ENCODE measurements at regions not wholly inside any gene's neighbourhood (a gene's known extent, or its start where the extent isn't known, plus 50 kb on each side); places are given as distances from the start of the nearest gene placed in this dataset.
A peak's percentile ranks its signal among the peaks of the same experiment; 100 is the strongest.
"Not testable (repeated sequence)": the region's sequence is repeated elsewhere in the genome, so short reads cannot be mapped to it uniquely, and the experiment has no call there.

DNA sequence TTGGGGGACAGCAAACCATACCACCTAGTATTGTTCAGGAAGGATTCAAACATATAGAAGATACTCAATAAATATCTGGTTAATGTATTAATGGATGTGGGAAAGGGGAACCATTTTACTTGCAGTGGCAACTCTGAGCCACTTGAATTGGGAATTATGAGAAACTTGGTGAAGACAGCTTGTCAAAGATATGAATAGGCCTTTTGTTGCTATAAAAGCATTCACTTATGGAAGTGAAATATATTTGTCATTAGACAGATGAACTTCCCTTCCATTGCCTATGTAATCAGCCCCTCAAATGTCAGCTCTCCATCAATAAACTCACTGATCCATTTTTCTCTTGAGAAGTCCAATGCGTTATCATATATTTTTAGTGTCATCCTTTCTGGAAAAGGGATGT, 56.1 kb downstream of the GPR85 start:
- no peak for DNase-seq

GRCh38 chr7:113026941-113027340, 59.7 kb downstream of the GPR85 start:
- no peak for DNase-seq

GRCh38 chr7:113017144-113017857, 69.3 kb downstream of the GPR85 start:
- DNase-seq: not testable (repeated sequence)

DNA sequence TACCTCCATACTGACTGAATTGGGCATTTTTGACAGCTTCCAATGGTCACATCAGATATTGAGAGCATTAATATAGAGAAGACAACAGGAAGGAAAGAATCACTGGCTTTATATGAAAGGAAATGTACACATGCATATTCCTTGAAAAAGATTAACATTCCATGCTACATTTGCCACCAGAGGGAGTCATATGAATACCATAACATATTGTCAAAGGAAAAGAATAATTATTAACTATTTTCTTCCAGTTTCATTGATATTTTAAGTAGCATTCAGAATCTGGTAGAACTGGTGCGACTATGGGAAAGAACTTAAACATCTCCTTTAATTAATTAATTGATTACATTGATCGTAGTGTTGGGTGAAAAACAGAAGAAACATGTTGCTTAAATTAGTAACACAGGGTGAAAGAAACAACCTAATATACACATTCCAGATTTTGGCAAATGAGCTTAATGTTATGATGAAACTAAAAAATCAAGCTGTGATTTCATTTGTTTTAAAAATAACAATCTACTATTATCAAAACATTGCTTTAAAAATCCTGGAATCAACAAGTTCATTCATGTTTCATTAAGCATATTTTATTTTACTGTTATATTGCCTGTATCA, 71.5 kb downstream of the GPR85 start:
- no peak for DNase-seq

GRCh38 chr7:113013761-113014449, 72.7 kb downstream of the GPR85 start:
- no peak for DNase-seq

GRCh38 chr7:113012862-113013261, 73.8 kb downstream of the GPR85 start:
- DNase-seq: not testable (repeated sequence)

DNA sequence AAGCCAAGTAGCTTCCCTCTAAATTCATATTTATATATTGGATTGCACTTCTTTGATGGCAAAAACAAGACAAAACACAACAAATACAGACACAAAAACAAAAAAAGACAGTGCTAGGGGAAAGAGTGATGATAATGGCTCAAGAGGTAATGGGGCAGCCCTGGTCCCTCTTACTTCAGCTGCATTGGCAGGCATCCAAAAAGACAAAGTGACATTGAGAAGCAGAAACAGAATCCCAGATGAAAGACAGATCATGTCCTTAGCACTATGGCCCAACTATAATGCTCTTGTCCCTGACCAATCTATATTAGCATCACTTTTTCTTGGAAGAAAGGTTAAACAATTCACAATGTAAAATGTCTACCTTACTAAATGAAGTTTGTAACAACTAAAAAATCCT, 76.2 kb downstream of the GPR85 start:
- no peak for DNase-seq

DNA sequence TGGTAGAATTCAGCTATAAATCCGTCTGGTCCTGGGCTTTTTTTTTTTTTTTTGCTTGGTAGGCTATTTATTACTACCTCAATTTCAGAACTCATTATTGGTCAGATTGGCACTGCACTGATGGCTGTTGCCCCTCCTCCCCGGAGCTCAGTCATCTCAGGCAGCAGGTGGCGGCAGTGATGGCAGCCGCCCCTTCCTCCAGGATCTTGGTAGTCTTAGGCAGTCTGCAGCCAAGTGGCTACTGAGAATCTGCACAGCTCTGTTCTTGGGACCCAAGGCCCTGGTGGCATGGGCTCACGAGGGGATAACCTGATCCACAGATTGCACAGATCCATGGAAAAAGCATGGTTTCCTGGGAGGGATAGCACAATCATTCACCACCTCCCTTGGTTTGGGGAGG, 77.9 kb downstream of the GPR85 start:
- no peak for DNase-seq

DNA sequence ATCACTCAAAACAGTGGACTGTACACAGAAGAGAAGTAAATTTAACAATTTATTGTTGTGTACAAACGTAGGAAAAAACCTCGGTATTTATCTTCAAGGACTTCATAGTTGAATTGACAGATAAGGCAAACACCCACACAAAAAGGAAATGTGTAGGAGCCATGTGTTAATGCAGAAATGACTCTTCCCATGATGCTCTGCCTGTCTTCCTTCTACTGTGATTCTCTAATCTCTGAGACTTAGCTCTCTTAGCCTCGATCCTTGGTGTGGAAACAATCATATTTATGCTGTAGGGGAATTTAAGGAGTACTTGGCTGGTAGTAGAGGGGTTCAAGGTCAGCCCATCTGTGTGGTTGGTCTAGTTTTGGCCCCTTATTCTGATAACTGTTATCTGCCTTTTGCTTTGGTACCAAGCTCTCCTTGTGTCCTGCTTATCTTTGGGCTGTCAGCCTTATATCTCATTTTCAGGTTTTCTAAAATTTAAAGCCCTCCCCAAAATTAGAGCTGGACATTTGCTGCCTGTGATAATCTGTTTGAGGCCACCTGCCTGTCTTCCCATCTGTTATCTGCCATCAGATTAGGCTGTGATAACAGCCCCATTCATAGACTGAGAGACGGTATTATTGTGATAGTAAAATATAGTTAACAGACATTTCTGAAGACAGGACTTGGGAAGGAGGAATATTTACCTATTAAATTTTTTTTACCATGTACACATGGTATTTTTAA, 81.7 kb downstream of the GPR85 start:
- DNase-seq: peak in 1 of 2 experiments; percentile 32

GRCh38 chr7:113000316-113001020, 86.2 kb downstream of the GPR85 start:
- no peak for DNase-seq

DNA sequence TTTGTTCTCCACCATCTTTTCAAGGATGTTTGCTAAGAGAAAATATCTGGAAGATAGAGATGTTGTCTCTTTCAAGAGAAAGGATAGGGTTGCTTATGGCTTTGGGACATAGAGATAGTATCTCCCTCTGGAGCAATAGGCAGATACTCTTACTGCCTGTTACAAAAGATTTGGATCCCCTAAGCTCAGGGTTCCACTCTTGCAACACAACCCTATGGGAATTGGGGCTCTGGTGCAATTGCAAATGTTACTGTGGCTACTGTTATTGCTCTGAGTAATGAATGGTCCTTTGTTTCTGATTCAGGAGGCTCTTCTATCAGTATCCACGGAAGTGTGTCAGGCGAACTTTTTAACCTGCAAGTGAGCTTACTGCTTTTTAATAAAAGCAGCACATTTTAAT, 88.8 kb downstream of the GPR85 start:
- DNase-seq: no peak

GRCh38 chr7:112996331-112996871, 90.2 kb downstream of the GPR85 start:
- DNase-seq: no peak

- DNase-seq: no peak
Observed at GRCh38 chr7:112995059-112995824, 91.4 kb downstream of the GPR85 start.

- no peak for DNase-seq
Observed at GRCh38 chr7:112994656-112995055, 92.0 kb downstream of the GPR85 start.

DNA sequence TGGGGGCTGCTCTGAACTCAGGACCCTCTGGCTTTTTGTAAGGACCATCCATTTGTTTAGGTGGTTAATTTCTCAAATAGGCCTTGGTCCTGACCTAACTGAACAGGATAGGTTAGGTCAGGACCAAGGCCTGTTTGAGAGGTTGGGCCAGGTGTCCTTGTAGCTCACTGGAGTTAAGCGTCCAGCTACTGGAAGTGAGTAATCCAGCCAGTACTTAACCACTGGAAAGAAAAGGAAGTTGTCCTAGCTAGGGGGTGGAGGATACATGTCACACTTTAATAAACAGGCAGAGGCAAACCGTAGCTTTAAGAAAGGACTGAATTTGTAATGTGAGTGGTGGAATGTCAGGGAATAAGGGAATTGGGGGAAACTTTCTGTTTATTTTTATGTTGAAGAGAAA, 96.0 kb downstream of the GPR85 start:
- DNase-seq: no peak

GRCh38 chr7:112989531-112989930, 97.1 kb downstream of the GPR85 start:
- no peak for DNase-seq

DNA sequence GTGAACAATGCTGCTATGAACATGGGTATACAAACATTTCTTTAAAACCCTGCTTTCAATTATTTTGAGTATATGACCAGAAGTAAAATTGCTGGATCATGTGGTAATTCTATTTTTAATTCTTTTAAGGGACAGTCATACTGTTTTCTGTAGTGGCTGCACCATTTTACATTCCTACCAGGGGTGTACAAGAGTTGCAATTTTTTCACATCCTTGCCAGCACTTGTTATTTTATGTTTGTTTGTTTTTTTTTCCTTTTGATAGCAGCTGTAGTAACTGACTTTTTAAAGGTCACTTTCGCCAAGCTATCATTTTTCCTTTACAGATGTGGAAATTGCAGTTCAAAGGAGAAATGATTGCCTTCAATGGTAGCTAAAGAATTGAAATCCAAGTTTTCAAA, 99.5 kb downstream of the GPR85 start:
- DNase-seq: no peak

GRCh38 chr7:112986256-112987031, 100.2 kb downstream of the GPR85 start:
- DNase-seq: no peak

DNA sequence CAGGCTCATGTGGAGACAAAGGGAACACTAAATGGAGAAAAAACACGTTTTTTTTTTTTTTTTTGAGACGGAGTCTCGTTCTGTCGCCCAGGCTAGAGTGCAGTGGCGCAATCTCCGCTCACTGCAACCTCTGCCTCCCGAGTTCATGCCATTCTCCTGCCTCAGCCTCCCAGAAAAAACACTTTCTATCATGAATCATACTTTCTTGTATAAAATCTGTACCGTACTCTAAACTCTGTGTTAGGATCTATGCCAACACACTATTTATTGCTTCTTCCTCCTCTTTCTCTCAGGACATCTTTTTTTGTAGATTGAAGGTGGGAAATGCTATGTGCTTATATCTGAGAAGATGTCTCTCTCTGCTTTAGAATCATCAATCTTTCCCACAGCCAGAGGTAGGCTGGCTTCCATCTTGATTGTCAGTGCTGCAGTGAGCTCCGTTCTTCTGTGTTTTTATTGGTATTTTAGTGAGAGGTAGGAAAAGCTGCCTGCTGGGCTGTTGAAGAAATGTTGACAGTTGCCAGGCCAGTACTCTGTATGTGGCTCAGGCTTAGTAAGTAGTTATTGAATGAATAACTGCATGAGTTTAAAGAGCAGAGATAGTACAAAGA, 101.1 kb downstream of the GPR85 start:
- no peak for DNase-seq

DNA sequence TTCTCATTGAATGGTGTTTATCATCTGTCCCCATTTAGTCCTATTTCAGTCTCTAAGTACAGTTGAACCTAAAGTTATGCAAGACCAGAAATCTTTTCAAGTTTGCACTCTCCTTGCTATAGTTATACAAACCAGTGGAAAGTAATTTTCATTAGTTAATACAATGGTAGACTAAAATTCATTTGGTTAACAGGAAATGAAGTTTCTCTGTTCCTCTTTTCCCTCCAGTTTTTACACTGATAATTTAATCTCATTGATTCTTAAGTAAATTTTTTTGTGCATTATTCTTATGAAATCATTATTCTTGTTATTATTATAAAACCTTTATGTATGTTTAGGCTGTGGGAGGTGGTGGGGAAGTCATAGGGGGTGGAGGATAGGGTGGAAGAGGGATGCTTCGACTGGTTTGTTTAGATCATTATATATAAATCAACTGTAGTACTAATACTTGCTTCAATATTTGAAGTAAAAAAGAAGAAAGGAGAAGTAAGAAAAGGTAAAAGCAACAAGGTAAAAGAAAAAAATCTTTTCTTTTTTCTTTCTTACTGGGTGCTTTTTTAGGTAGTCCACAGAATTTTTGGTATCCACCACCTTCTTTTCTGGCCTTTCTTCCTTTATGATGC, 104.1 kb downstream of the GPR85 start:
- DNase-seq: no peak
